ENCODE measurements at regions not wholly inside any gene's neighbourhood (a gene's known extent, or its start where the extent isn't known, plus 50 kb on each side); places are given as distances from the start of the nearest gene placed in this dataset.

DNA sequence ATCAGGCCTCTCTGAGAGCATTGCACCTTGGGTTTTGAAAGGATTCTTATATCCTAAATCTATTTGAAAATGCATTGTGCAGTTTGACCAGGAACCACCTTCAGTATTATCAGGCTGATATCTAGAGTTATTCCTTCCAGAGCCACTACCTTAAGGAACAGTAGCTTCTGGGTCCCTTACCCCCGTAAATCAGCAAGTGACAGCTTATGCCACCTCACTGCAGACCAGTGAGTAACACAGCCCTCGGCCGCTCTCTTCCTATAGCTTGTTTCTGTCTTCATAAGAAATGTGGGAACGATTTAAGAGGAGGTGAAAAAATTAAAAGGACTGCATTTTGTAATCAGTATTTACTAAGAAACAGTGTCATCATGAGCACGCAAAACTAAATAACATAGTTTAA, 584.2 kb downstream of the GALR1 start:
- TF ChIP-seq, protein P1, sequence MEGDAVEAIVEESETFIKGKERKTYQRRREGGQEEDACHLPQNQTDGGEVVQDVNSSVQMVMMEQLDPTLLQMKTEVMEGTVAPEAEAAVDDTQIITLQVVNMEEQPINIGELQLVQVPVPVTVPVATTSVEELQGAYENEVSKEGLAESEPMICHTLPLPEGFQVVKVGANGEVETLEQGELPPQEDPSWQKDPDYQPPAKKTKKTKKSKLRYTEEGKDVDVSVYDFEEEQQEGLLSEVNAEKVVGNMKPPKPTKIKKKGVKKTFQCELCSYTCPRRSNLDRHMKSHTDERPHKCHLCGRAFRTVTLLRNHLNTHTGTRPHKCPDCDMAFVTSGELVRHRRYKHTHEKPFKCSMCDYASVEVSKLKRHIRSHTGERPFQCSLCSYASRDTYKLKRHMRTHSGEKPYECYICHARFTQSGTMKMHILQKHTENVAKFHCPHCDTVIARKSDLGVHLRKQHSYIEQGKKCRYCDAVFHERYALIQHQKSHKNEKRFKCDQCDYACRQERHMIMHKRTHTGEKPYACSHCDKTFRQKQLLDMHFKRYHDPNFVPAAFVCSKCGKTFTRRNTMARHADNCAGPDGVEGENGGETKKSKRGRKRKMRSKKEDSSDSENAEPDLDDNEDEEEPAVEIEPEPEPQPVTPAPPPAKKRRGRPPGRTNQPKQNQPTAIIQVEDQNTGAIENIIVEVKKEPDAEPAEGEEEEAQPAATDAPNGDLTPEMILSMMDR (IDR thresholded peaks at IDR 0.05), result no peak
- no peak for TF ChIP-seq POLR2A (IDR thresholded peaks at IDR 0.05)

Measured in heart left ventricle (tissue), 13 donors.